ENCODE measurements at regions not wholly inside any gene's neighbourhood (a gene's known extent, or its start where the extent isn't known, plus 50 kb on each side); places are given as distances from the start of the nearest gene placed in this dataset.

GRCh38 chr10:129244298-129244697, 222.7 kb upstream of the MGMT start:
- Histone ChIP-seq H3K27me3 (ENCODE audit: control insufficient read depth in 3 of 3, insufficient read depth in 3 of 3, low read length in 3 of 3) (peaks cover 0 to 4% (median 0%) of the 10 kb centered on the region in 3 donors), H3K9ac (ENCODE audit: low read depth in 1 of 3, low read length in 3 of 3) (no peak overlapping the region), H3K27ac (ENCODE audit: low read depth, low read length) (no peak overlapping the region), H3K9me3 (ENCODE audit: control insufficient read depth in 3 of 3, low read length in 3 of 3) (no peaks in the 10 kb centered on the region), H3K4me3 (ENCODE audit: low read length in 3 of 3) (no peak overlapping the region), H3K4me1 (ENCODE audit: control insufficient read depth in 3 of 3, insufficient read depth in 3 of 3, low read length in 3 of 3) (no peaks in the 10 kb centered on the region), H3K36me3 (ENCODE audit: control insufficient read depth in 3 of 3, insufficient read depth in 3 of 3, low read length in 3 of 3) (no peaks in the 10 kb centered on the region)

DNA sequence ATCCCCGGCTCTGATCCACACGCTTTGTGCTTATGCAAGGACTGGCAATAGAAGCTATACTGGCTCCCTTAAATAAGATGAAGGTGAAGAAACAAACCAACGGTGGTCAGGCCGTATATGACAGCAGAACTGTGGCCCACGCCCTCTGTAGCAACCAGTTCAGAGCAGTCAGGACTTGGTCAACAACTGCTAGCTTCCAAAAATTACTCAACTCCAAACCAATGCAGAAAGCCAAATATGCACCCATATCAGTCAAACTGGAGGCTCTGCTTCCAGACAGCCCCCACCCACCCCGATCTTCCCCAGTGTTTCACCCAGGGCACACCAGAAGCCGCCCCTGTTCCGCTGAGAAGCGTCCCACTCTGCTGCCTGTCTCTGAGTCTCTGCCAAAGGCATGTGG, 222.3 kb upstream of the MGMT start:
- no peak overlapping the region for H3K4me3 ChIP-seq (ENCODE audit: low read length in 3 of 3)
- H3K9ac ChIP-seq (ENCODE audit: low read depth in 1 of 3, low read length in 3 of 3), result no peak overlapping the region
- H3K27ac ChIP-seq (ENCODE audit: low read depth, low read length), result no peak overlapping the region
- no peaks in the 10 kb centered on the region for H3K4me1 ChIP-seq (ENCODE audit: control insufficient read depth in 3 of 3, insufficient read depth in 3 of 3, low read length in 3 of 3)
- H3K27me3 ChIP-seq (ENCODE audit: control insufficient read depth in 3 of 3, insufficient read depth in 3 of 3, low read length in 3 of 3), result peaks cover 0 to 4% (median 0%) of the 10 kb centered on the region in 3 donors
- H3K36me3 ChIP-seq (ENCODE audit: control insufficient read depth in 3 of 3, insufficient read depth in 3 of 3, low read length in 3 of 3), result no peaks in the 10 kb centered on the region
- no peaks in the 10 kb centered on the region for H3K9me3 ChIP-seq (ENCODE audit: control insufficient read depth in 3 of 3, low read length in 3 of 3)

DNA sequence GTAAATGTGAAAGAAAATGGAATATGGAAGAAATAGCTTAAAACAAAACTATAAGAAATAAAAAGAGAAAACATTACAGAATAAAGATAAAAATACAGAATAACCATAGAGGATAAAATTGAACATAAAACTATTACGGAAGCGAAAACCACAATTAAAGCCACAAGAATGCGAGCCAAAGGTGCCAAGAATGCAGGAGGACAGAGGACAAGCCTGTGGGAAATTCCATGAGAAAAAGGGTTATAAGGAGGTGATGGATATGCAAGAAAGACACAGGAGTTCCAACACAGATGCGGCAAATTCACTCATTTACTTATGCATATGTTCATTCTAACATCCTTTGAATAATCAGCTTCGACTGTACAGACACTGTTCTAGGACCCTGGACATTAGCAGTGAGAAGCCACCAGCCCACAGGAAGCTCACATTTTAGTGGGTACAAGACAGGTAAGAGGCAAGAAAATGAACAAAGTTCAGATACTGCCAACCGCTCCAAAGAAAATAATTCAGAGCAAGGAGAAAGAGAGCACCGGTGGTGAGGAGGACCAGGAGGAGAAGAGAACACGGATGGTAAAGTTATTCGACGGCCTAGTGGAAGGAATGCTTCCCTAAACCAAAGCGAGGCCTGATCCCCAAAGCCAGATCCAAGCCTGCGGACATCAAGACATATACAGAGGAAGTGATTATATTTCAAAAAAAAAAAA, 213.7 kb upstream of the MGMT start:
- Histone ChIP-seq H3K4me1 (ENCODE audit: control insufficient read depth in 3 of 3, insufficient read depth in 3 of 3, low read length in 3 of 3) (peaks cover 0 to under 1% (median 0%) of the 10 kb centered on the region in 3 donors), H3K27me3 (ENCODE audit: control insufficient read depth in 3 of 3, insufficient read depth in 3 of 3, low read length in 3 of 3) (no peaks in the 10 kb centered on the region), H3K36me3 (ENCODE audit: control insufficient read depth in 3 of 3, insufficient read depth in 3 of 3, low read length in 3 of 3) (no peaks in the 10 kb centered on the region), H3K27ac (ENCODE audit: low read depth, low read length) (no peak overlapping the region), H3K9ac (ENCODE audit: low read depth in 1 of 3, low read length in 3 of 3) (no peak overlapping the region), H3K9me3 (ENCODE audit: control insufficient read depth in 3 of 3, low read length in 3 of 3) (no peaks in the 10 kb centered on the region), H3K4me3 (ENCODE audit: low read length in 3 of 3) (no peak overlapping the region)

DNA sequence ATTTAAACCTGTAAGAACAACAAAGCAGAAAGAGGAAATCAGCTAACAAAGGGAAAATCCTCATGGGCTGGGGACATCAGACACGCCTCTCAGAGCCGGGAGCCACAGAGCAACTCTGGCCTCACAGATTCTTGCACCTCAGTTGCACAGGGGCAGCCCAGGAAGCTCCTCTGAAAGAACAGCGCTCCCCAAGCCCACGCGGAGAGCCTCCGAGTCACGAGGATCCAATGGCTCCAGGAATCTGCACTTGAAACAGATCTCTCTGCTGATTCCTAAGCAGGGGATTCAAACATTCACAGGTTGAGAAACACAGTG, 213.2 kb upstream of the MGMT start:
- H3K27ac ChIP-seq (ENCODE audit: low read depth, low read length), result no peak overlapping the region
- H3K36me3 ChIP-seq (ENCODE audit: control insufficient read depth in 3 of 3, insufficient read depth in 3 of 3, low read length in 3 of 3), result no peaks in the 10 kb centered on the region
- H3K9ac ChIP-seq (ENCODE audit: low read depth in 1 of 3, low read length in 3 of 3), result no peak overlapping the region
- no peaks in the 10 kb centered on the region for H3K27me3 ChIP-seq (ENCODE audit: control insufficient read depth in 3 of 3, insufficient read depth in 3 of 3, low read length in 3 of 3)
- H3K4me3 ChIP-seq (ENCODE audit: low read length in 3 of 3), result no peak overlapping the region
- peaks cover 0 to 3% (median 0%) of the 10 kb centered on the region in 3 donors for H3K4me1 ChIP-seq (ENCODE audit: control insufficient read depth in 3 of 3, insufficient read depth in 3 of 3, low read length in 3 of 3)
- H3K9me3 ChIP-seq (ENCODE audit: control insufficient read depth in 3 of 3, low read length in 3 of 3), result no peaks in the 10 kb centered on the region

DNA sequence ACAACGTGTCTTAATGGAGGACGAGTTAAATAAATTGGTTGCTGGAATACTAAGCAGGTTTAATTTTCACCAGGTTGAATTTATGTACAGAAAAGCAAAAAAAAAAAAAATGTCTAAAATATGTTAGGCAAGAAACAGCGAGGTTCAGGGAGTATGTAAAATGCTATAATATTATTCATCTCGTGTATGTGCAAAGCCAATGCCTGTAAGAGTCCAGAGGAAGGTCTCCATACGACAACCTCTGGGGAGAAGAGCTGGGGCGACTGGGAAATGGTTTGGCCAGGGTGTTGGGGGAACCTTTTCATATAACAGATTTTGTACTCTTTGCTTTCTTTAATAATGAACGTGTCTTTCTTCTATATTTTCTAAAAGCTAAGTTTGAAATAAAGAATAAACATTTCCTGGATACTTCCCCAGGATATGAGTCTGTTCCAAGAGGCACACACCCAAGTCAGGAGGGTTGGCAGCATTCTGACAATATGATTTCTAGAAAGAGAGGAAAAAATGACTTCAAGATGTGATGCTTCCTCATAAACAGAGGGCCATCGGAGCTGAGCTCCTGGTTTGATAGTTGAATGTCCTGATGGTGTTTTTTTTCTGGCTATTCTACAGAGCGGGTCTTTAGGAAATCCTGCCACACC, 208.6 kb upstream of the MGMT start:
- Histone ChIP-seq H3K4me3 (ENCODE audit: low read length in 3 of 3) (no peak overlapping the region), H3K4me1 (ENCODE audit: control insufficient read depth in 3 of 3, insufficient read depth in 3 of 3, low read length in 3 of 3) (peaks cover 0 to 3% (median 0%) of the 10 kb centered on the region in 3 donors), H3K27me3 (ENCODE audit: control insufficient read depth in 3 of 3, insufficient read depth in 3 of 3, low read length in 3 of 3) (no peaks in the 10 kb centered on the region), H3K9me3 (ENCODE audit: control insufficient read depth in 3 of 3, low read length in 3 of 3) (no peaks in the 10 kb centered on the region), H3K9ac (ENCODE audit: low read depth in 1 of 3, low read length in 3 of 3) (no peak overlapping the region), H3K36me3 (ENCODE audit: control insufficient read depth in 3 of 3, insufficient read depth in 3 of 3, low read length in 3 of 3) (no peaks in the 10 kb centered on the region), H3K27ac (ENCODE audit: low read depth, low read length) (peak overlapping the region; percentile 6)

DNA sequence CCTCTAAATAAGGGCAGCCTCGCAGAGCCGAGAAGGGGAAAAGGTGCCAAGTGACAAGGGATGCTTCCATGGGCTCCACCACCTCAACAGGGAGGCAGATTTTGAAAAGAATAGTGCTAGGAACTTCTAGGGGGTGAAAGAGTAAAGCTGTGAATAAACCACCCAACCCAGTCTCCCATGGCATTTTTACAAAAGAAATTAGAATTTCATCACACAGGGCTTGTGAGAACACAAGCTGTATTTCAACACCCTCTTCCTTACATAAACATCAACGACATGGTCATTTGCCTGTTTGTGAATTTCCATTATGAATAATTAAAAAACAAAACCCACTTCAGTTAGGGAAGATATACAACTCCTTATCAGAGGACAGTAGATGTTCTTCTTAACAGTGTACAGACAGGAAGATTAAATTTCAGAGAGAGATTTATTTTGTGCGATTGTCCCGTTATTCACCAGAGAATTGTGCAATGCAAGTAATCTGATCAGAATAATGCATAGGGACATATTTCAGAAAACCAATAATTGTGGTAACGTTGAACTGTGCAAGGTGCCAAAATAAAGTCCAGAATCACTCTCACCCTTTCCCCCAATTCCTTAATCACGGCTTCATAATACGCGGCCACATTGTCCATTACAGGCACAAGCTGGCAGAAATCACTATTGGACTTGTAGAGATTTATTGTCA, 207.8 kb upstream of the MGMT start:
- H3K4me3 ChIP-seq (ENCODE audit: low read length in 3 of 3), result no peak overlapping the region
- H3K36me3 ChIP-seq (ENCODE audit: control insufficient read depth in 3 of 3, insufficient read depth in 3 of 3, low read length in 3 of 3), result no peaks in the 10 kb centered on the region
- H3K27me3 ChIP-seq (ENCODE audit: control insufficient read depth in 3 of 3, insufficient read depth in 3 of 3, low read length in 3 of 3), result no peaks in the 10 kb centered on the region
- peaks cover 0 to 3% (median 0%) of the 10 kb centered on the region in 3 donors for H3K4me1 ChIP-seq (ENCODE audit: control insufficient read depth in 3 of 3, insufficient read depth in 3 of 3, low read length in 3 of 3)
- no peaks in the 10 kb centered on the region for H3K9me3 ChIP-seq (ENCODE audit: control insufficient read depth in 3 of 3, low read length in 3 of 3)
- no peak overlapping the region for H3K9ac ChIP-seq (ENCODE audit: low read depth in 1 of 3, low read length in 3 of 3)
- H3K27ac ChIP-seq (ENCODE audit: low read depth, low read length), result peak overlapping the region; percentile 6

GRCh38 chr10:129272176-129272575, 194.9 kb upstream of the MGMT start:
- peaks cover 0 to 3% (median 0%) of the 10 kb centered on the region in 3 donors for H3K27me3 ChIP-seq (ENCODE audit: control insufficient read depth in 3 of 3, insufficient read depth in 3 of 3, low read length in 3 of 3)
- H3K4me3 ChIP-seq (ENCODE audit: low read length in 3 of 3), result no peak overlapping the region
- H3K9me3 ChIP-seq (ENCODE audit: control insufficient read depth in 3 of 3, low read length in 3 of 3), result peaks cover 0 to 4% (median 0%) of the 10 kb centered on the region in 3 donors
- H3K27ac ChIP-seq (ENCODE audit: low read depth, low read length), result no peak overlapping the region
- H3K4me1 ChIP-seq (ENCODE audit: control insufficient read depth in 3 of 3, insufficient read depth in 3 of 3, low read length in 3 of 3), result no peaks in the 10 kb centered on the region
- H3K36me3 ChIP-seq (ENCODE audit: control insufficient read depth in 3 of 3, insufficient read depth in 3 of 3, low read length in 3 of 3), result no peaks in the 10 kb centered on the region
- H3K9ac ChIP-seq (ENCODE audit: low read depth in 1 of 3, low read length in 3 of 3), result no peak overlapping the region

GRCh38 chr10:129272866-129273650, 194.0 kb upstream of the MGMT start:
- no peak overlapping the region for H3K9ac ChIP-seq (ENCODE audit: low read depth in 1 of 3, low read length in 3 of 3)
- no peak overlapping the region for H3K27ac ChIP-seq (ENCODE audit: low read depth, low read length)

GRCh38 chr10:129273860-129274259, 193.2 kb upstream of the MGMT start:
- no peak overlapping the region for H3K9ac ChIP-seq (ENCODE audit: low read depth in 1 of 3, low read length in 3 of 3)
- H3K27me3 ChIP-seq (ENCODE audit: control insufficient read depth in 3 of 3, insufficient read depth in 3 of 3, low read length in 3 of 3), result peaks cover 0 to 4% (median 0%) of the 10 kb centered on the region in 3 donors
- H3K4me3 ChIP-seq (ENCODE audit: low read length in 3 of 3), result no peak overlapping the region
- peaks cover 0 to 4% (median 0%) of the 10 kb centered on the region in 3 donors for H3K9me3 ChIP-seq (ENCODE audit: control insufficient read depth in 3 of 3, low read length in 3 of 3)
- no peak overlapping the region for H3K27ac ChIP-seq (ENCODE audit: low read depth, low read length)
- H3K36me3 ChIP-seq (ENCODE audit: control insufficient read depth in 3 of 3, insufficient read depth in 3 of 3, low read length in 3 of 3), result no peaks in the 10 kb centered on the region
- H3K4me1 ChIP-seq (ENCODE audit: control insufficient read depth in 3 of 3, insufficient read depth in 3 of 3, low read length in 3 of 3), result no peaks in the 10 kb centered on the region

More at GRCh38 chr10:129272866-129273650, 194.0 kb upstream of the MGMT start:
- peaks cover 0 to 4% (median 0%) of the 10 kb centered on the region in 3 donors for H3K9me3 ChIP-seq (ENCODE audit: control insufficient read depth in 3 of 3, low read length in 3 of 3)
- no peaks in the 10 kb centered on the region for H3K4me1 ChIP-seq (ENCODE audit: control insufficient read depth in 3 of 3, insufficient read depth in 3 of 3, low read length in 3 of 3)
- no peaks in the 10 kb centered on the region for H3K36me3 ChIP-seq (ENCODE audit: control insufficient read depth in 3 of 3, insufficient read depth in 3 of 3, low read length in 3 of 3)
- H3K27me3 ChIP-seq (ENCODE audit: control insufficient read depth in 3 of 3, insufficient read depth in 3 of 3, low read length in 3 of 3), result peaks cover 0 to 4% (median 0%) of the 10 kb centered on the region in 3 donors
- H3K4me3 ChIP-seq (ENCODE audit: low read length in 3 of 3), result no peak overlapping the region

All from skeletal muscle tissue (tissue), 3 donors.